GM21367 (cell line): ENCODE measurements at regions not wholly inside any gene's neighbourhood (a gene's known extent, or its start where the extent isn't known, plus 50 kb on each side); places are given as distances from the start of the nearest gene placed in this dataset.
"Not testable (repeated sequence)": the region's sequence is repeated elsewhere in the genome, so short reads cannot be mapped to it uniquely, and the experiment has no call there.

Experiments used
- ATAC-seq: cut with Tn5 transposase; IDR thresholded peaks from one replicate; pipeline ENCODE4 v1.9.1; 2021; ENCODE audit not compliant: unreplicated experiment

DNA sequence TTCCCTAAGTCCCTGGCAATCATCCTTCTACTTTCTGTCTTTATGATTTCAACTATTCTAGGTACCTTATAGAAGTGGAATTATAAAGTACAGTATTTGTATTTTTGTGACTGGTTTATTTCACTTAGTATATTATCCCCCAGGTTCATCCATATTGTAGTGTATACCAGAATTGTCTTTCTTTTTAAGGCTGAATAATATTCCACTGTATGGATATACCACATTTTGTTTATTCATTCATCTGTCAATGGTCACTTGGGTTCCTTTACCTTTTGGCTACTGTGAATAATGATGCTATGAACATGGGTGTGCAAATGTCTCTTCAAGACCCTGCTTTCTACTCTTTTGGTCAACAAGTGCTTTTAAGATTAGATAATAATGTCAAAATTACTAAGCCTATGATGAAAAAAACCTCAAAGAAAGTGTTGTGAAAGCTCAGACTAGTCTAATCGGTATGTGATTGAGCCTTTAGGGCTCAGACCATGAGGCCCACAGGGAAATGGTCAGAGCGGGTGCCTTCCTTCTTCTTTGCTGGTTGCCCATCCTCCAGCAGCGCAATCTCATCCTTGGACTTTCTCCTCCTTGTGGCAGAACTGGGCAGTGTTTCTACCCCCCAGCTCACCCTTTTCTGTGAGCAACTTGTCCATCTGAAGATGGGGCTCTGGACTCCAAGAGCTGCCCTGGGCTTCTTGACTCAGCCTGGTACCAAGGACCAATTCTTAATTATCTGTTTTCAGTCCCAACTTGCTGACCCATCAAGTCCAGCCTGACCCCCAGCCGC, 105.4 kb downstream of the TTC8 start:
- no peak for ATAC-seq

DNA sequence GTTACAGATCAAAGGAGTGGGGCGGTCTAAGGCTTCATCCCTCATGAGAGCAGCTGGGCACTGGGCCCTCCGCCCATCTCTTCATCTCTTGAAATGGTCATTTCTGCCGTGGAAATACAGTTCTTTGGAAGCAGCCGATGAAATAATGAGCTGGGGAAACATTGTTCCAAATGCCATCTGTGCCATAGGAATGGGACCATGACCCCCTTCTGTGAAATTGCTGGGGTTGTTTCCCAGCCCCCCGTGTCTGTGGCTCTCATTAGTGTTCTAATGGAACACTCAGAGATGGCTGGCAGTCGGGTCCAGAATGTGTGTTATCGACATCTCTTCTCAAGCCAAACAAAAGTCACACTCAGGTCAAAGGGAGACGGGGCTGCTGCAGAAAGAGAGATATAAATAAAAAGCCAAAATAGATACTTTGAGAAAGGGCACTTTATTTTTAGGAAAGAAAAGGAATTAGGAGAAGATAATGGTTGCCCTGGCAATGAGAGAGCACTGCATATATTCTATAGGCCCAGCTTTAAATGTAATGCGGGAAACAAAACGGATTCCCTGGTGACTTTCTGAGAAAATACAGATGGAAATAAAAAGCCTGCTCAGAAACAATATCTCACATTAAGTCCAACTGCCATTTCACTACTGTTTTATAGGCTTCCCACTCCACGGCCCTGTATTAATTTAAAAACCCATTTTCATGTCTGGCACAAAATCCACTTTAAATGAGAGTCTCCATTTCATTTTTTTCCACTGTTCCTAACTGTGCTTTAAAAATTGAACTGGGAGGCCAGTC, 107.1 kb downstream of the TTC8 start:
- no peak for ATAC-seq

DNA sequence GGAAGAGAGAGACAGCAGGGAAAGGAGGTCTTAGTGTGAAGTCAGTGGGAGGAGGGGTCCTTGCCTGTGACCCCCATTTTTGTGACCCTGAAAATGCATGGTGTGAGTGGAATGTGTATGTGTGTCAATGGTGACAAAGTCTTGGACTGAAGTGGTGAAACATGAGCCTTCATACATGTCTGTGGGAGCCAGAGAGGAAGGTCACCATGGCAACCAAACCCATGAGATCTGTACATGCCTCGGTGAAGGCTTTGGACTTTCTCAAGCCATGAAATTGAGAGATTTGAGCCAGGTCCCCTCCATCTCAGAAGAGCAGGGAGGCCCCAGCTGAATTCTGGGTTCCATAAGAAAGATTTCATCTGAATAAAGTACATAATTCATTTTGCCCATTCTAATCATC, 108.7 kb downstream of the TTC8 start:
- no peak for ATAC-seq

DNA sequence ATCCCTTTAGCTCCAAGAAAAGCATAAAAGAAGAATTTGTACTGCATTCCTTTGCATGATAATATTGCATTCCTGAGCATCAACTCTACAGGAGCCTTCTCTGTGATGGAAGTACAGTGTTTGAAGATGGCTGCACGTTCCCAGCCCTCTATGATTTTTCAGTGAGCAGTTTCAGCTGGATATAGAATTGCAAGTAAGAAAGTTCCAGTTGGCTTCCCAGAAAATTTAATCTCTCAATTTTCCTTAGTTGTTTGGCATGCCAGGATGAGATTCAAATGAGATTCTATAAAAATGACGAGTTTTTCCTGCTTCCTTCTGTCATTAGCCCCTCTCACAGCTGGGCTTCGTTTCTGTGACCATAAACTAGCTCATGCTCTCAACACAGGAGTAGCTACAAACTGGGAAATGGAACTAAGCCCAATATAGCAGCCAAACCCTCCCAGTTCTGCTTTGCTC, 109.9 kb downstream of the TTC8 start:
- ATAC-seq = no peak

DNA sequence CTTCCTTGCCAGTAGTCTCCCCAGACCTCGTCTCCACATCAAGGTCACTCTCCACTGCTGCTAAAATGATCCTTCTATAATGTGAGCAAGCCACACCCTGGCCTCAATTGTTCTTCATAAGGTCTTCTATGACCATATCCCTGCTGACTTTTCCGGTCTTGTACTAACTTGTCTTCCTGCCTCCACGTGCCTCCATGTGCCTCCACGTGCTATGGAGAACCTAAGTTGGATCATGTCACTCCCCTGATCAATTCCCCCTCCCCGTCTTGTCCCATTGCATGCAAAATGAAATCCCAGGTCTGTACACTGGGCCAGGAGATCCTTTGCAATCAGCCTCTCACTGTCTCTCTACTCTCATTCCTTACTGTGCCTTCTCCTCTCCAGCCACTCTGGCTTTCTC, 110.6 kb downstream of the TTC8 start:
- ATAC-seq = no peak

DNA sequence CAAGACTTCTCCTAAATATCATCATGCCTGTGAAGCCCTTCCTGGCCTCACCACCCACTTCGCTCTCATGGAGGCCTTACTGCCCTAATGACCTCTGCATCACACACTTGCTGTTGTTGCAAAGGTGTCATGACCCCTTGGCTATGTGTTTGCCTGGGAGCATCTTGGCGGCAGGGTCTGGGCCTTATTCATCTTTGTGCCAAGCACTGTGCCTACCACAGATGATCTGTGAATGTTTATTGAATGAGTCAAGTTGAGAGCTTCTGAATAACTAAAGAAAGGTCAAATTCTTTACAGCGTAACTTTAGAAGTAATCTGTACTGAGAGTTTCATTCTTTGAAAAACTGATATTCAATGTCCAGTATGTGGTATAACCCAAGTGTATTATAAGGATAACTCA, 113.3 kb downstream of the TTC8 start:
- ATAC-seq = no peak

DNA sequence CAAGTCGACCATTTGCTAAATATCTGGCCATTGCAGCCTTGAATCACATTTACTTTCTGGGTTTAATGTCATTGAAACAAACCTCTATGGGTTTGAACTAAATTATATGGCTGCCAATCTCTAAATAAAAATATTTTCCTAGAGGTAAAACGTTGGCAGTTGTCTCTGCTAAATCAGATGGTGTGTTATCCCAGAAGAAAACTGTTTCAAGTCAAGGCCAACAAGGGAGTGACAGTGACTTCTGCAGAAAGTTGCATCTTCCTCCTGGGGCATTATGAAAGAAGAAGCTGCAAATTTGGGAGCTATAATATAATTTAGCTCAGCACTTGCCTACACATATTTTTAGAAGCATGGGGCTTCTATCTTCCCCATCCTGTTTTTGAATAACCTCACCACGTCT, 116.2 kb downstream of the TTC8 start:
- no peak for ATAC-seq

DNA sequence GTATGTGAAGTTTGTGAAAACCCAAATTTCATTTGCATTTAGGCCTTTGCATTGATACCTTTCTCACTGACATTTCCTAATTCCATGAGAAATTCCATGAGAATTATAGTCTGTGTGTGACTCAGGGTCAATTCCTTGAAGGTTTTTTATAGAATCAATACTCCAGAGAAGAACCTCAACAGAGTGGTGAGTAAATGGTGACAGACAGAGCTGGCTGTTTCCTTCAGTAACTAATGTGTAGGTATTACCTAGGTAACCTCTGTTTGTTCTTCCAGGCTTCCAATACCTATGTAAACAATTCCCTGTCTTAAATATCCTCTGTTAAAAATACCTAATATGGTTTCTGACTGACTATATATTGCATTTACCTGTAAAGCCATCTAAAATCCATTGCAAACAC, 117.0 kb downstream of the TTC8 start:
- ATAC-seq = no peak

DNA sequence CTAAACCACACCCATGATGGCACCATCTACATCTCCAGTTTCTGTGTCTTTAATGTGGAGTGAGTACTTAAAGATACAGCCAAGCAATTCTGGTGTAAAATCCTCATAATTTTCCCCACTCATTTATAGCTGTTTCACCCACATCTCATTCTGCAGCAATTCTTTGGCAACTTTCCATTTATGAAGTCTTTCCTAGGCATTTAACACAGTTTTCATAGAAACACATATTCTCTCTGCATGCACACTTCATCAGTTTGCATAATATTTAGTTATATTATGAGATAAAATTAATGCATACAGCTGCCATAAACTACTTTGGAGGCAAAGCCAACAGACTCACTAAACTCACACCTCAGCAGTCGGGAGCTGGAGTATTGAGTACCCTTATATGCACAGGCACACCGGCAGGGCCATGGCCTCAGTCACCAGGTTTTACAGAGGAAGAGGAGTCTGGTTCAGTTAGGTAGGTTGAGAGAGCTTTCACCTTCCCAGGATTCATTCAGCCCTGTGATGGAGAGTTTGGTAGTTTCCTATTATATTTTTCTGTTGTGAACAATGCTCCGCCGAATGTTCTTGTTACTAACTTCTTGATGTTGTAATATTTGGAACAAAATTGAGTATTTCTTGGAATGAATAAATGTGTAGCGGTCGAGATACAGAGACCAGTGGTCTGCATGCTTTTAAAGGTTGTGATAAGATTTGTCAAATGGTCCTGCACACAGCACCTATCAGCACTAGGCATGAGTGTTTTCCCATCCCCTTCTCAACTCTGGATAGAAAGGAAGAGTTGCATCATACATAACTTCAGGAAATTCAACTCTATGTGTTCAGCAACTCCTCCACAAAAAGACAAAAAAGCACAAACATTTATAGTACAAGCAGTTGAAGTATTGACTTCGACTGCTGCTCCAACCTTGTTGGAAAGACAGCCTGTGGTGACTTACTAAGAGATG, 123.5 kb downstream of the TTC8 start:
- ATAC-seq = no peak

DNA sequence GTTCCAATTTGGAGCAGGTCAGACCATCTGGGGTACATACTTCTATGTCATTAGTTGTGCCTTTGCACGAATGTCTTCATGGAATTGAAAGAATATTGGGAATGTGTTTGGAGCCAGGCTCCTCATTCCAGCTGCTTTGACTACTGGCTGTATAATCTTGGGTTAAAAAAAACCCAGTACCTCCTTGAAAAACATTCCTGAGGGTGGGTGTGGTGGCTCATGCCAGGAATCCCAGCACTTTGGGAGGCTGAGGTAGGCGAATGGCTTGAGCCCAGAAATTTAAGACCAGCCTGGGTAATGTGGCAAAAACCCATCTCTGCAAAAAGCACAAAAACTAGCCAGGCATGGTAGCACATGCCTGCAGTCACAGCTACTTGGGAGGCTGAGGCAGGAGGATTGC, 125.6 kb downstream of the TTC8 start:
- ATAC-seq = no peak

DNA sequence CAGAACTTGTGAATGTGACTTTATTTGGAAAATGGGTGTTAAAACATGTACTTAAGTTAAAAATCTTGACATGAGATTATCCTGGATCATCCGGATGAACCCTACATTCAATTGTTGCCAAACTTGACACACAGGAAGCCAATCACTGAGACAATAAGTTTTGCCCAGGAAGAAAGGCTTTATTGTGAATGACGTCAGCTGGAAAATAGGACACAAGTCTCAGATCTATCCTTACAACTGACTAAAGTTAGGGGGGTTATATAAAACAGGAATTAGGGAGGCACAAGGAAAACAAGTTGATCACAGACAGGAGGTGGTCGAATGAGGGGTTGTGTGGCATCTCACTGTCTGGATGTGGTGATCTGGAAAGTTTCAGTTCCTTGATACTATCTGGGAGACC, 126.9 kb downstream of the TTC8 start:
- ATAC-seq = no peak

DNA sequence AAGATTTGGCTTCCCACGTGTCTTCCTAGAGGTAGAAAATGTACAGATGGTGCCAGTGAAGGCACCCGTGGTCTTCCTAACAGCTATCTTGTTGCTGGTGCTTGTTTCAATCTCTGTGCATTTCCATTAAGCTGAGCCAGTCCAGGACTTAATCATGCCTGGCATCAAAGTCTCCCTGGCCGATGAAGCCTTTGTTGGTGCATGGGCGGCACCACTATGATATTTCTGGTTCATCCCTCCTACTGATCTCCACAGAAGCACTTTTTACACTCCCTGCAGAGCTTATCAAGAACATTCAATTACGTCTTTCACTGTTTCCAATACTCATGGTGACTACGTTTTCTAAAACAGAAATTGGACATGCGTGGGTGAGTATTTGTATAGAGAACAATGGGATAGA, 128.4 kb downstream of the TTC8 start:
- ATAC-seq = no peak

DNA sequence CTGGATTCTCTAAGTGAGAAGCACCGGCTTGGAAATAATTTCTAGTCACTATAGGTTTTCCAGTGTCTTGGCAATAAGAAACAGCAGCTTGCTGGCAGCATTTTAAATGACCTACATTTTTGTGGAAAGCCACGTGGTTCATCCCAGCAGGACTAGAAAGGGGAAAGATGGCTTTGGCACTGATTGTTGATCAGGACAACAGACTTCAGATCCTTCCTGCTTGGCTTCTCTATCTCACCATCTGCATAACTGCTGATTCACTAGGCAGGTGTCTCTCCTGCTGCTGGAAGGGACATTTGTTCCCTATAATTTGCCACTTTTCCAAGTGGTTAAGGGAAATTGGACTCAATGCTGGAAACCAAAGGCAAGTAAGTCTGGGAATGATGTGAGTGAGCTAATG, 131.0 kb downstream of the TTC8 start:
- ATAC-seq = no peak

DNA sequence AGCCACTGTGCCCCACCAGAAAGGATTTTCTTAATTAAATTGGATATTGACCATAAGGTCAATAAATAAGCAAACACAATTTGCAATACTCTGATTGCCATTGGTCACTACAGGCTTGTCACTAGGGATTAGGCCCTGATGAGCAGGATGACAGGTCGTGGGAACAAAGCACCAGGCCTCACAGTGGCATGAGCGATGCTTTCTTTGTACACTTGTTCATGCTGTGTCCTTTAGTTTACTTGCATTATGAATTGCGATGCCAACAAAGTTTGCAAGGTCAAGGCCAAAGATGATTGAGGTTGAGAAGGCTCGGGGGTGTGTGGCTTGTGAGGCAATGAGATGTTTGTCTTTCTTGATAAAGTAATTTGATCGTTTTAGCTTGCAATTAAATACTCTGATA, 136.0 kb downstream of the TTC8 start:
- no peak for ATAC-seq

DNA sequence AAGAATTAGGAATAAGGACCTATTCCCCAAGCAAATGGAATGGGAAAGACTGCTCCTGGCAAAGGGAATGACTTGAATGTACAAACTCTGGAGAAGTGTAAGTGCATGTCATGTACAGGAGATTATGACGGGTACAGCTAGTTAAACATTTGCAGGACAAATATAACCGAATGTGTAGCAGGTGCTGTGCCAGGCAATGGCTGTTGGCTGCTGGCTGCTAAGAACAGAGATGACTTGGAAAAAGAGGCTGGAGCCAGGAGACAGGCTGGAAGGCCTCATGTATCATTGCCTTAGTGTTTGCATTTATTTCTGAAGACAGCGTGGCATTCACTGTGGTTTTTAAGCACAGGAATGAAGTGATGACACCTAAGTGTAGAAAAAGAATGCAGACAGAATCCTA, 136.8 kb downstream of the TTC8 start:
- ATAC-seq = no peak

DNA sequence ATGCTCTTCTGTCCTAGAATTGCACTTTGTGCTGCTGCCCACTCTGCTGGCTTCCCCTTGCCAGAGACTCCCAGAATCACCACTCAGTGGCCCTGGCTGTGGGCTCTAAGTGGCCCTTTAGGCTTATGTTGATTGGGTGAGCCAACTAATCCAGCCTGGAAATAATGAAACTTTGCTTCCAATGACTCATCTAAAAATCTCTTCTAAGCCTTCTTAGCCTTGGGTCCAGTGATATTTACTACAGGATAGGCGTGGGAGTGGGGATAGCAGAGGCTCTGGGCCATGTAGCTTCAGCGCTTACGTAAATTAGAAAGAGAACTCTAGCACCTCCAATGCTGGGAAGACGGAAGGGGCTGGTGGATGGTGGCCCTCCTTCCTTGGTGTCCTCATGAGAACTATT, 137.9 kb downstream of the TTC8 start:
- ATAC-seq = no peak

DNA sequence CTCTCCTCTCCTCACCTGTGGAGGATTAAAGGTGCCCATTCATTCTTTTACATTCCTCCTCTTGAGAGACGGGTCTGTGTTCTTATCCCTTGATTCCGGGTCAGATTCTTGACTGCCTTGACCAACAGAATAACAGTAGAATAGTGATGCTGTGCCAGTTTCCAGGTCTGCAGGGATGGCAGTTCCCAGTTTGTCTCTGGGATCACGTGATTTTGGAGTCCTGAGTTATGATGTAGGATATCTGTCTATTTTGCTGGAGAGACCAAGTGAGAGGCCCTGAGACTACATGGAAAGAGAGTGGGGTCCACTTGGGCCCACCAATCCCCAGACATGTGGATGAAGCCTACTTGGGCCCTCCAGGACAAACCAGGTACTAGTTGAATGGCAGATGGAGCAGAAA, 142.8 kb downstream of the TTC8 start:
- no peak for ATAC-seq

DNA sequence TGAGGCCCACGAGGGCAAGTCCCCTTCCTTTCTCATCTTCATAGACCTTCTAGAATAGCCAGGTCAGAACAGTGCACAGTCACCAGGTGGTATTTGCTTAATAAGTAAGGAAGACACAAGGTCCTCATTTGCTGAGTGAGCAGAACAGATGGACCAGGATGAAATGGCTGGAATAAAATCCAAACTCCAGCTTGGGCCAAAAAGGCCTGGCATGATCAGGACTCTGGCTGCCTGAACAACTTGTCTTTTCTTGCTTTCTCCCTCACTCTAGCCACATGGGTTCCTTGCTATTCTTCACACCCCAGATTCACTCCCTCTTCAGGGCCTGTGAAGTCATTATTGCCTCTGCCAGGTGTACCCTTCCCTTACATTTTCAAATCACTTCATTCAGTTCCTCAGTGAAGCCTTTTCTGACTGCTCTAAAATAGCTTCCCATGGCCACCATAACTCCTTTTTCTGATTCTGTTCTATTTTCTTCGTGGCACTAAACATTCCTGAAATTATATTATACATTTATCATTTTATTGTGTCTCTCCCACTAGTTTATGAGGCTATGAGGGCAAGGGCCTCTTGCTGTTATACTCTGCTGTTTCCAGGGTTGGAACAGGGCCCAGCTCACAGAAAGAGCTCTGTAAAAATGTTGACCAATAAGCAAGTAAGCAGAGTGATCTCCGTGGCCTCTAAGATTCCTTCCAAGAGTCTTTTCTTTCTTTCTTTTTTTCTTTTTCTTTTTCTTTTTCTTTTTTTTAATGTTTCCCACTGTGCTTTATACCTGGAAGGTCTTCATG, 150.8 kb downstream of the TTC8 start:
- ATAC-seq = no peak

DNA sequence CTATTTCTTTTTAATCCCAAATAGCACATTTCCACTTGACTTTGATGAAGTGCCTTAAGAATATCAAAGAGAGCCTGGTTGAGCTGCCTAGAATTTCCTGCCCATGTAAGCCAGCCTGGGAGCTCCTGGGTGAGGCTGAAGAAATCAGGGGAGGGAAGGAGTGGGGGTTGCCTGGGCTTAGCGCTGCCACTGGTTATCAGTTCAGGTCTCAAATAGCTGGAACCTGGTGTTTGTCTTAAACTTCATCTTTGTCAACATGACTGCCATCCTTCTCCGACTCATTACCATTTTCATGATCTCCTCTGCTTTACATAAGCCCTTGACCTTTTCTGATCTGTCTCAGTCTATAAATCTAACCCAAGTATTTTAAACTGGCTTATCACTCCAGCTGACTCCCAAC, 151.5 kb downstream of the TTC8 start:
- no peak for ATAC-seq

DNA sequence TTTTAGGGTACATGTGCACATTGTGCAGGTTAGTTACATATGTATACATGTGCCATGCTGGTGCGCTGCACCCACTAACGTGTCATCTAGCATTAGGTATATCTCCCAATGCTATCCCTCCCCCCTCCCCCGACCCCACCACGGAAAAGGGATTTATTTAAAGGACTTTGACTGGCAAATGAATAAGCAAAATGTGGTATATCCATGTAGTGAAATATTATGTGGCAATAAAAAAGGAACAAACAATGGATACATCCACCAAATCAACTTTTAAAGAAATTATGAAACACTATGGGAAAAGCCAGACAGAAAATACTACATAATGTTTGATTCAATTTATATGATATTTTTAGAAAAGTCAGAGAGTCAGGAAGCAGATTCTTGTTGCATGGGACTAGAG, 156.5 kb downstream of the TTC8 start:
- ATAC-seq = not testable (repeated sequence)

DNA sequence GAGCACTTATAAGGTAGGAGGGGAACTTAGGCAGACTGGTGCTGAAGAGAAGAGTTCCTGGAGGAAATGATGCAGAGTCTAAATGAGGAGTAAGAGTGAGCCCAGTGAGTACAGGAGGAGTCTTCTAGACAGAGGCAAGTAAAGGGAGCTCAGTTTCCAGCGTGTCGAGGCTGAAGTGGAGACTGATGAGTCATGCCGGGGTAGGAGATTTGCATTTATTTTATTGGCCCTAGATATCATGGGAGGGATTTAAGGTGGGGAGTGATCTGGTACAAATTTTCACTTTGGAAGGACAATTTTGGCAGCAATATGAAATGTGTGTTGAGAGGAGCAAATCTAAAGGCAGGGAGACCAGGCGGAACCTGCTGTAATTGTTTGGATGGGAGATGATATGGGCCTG, 157.5 kb downstream of the TTC8 start:
- ATAC-seq = no peak
